ENCODE measurements at regions not wholly inside any gene's neighbourhood (a gene's known extent, or its start where the extent isn't known, plus 50 kb on each side); places are given as distances from the start of the nearest gene placed in this dataset.

DNA sequence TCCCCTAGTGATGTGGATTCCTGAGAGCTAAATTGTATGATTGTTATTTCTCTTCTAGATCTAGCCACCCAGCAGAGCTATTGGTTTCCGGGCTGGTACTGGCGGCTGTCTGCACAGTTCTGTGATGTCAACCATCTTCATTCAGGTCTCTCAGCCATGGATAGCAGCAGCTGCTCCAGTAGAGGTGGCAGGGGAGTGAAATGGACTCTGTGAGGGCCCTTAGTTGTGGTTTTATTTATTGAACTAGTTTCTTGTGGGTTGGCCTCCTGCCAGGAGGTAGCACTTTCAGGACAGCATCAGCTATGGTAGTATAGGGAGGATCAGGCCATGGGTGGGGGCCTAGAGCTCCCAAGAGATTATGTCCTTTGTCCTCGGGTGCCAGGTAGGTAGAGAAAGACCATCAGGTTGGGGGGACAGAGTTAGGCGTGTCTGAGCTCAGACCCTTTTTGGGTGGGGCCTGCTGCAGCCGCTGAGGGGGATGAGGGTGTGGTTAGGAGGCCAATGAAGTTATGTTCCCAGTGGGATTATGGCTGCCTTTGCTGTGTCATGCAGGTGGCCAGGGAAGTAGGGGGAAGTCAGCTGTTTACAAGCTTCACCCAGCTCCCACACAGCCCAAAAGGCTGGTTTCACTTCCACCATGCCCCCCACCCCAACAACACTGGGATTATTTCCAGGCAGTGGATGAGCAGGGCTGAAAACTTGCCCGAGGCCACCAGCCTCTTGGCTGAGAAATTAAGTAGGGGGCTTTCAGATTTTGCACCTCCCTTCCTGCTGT lies 55.1 kb upstream of the RGS4 start:
- peak; percentile 33 to 58 for DNase-seq

DNA sequence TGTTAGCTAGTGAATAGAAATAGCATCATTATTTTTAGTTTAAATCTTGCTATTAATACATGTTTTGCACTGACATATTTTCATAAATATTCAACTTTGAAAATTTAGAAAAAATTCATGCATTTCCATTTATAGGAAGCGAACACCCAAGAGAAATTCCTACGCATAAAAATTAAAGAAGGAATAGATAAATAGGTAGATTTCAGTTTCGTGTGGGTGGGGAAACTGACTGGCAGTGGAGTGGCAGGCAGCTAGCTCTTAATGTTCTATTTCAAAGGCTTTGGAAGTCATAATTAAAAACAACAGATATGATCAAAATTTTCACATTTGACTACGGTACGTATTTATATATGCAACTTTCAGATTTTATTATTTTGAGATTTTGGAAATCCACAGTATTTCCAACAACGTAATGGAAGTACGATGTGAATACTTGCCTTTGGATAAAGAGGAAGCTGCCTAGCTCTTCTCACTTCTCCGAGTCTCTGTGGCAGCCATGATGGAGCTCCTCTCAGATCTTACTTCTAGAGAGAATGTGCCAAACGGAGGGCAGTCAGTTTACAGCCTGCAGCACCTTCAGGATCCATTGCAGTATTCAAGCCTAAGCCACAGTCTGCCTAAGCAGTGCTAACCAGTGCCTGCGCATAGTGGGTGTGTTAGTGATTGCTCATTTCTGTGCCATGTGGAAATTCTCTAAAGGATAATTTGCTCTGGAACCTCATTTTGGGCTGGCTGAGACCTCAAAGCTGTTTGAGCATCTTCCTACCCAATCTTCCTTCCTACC lies 62.9 kb upstream of the RGS4 start:
- DNase-seq, result no peak

DNA sequence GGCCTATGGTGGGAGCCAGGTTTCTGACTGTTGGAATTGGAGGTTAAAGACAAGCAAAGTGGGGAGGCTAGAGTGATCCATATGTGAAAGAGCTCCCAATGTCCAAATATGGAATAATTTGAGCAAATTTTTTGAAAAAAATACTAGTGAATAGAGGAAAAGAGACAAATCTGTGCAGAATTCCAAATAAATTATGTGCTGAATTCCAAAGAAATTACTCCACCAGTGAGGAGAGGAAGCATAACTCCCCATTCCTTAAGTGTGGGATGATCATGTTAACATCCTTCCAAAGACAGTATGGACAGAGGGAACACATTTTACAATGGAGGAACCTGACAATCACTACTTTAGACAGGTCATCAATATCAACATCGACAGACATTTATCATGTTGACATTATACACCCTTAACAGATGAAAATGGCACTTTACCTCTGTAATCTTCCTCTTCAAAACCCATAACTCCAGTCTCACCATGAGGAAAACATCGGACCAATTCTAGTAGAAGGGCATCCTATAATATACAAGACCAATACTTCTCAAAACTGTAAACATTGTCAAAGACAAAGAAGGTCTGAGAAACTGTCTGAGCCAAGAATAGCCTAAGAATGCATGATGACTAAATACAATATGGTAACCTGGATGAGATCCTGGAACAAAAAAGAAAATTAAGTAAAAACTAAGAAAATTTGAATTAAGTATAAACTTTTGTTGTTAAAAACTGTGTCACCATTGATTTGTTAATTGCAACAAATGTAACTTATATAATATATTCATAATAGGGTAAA lies 71.5 kb upstream of the RGS4 start:
- DNase-seq, result no peak

DNA sequence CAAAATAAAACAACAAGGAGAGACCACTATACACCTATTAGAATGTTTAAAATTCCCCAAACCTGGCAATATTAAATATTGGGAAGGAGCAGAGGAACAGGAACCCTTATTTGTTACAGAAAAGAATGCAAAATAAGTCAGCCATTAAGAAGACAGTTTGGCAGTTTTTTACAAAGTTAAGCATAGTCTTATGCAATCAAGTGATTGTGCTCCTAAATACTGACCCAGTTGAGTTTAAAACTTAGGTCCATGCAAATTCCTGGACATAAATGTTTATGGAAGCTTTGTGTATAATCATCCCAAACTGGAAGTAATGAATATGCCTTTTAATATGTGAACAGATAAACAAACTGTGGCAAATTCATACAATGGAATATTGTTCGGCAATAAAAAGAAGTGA lies 72.9 kb upstream of the RGS4 start:
- DNase-seq, result no peak

DNA sequence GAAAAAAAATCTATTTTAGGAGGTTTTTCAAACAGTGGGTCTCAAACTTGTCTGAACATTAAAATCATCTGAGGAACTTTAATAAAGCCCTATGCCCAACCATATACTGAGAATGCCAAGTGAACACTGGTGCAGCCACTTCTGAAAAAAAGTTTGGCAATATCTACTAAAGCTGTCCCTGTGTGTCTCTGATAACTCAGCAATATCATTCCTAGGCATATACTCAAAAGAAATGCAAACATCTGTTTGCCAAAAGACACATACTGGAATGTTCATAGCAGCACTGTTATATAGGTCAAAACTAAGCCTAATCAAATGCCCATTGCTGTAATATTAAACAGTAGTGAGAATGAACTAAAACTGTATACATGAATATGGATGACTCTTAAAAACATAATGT lies 74.2 kb upstream of the RGS4 start:
- no peak for DNase-seq

DNA sequence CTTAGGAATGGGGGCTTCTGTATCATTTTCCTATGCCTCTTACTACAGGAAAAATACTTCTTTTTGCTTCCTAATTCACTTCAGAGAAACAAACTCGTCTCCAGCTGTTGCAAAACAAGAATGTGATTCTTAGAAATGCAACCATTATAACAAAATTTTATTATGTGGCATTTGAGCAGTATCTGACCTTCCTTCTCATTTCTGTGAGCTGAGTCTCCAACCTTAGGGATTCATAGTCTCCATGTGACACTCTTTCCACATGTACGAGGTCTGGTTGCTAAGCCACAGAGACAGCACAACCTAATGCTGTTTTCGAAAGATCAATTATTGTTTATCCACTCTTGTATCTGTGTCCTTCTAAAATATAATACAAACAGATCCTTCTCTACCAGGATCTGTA lies 75.3 kb upstream of the RGS4 start:
- DNase-seq, result no peak

DNA sequence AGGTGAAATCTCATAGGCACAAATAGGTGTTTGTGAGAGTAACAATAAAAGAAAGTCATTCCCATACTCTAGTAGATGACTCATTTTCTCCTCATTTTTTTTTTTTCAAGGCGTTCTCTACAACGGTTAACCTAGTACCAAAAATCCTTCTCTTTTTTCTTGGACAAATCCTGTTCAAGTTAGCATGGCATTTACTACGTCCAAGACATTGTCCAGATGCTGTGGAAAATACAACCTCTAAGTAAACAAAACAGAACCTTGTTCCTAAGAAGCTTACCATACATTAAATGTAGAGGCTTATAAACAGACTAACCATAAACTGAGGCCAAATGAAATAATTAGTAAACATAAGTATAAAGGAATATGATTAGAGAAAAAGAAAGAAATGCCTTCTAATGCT lies 76.2 kb upstream of the RGS4 start:
- no peak for DNase-seq

DNA sequence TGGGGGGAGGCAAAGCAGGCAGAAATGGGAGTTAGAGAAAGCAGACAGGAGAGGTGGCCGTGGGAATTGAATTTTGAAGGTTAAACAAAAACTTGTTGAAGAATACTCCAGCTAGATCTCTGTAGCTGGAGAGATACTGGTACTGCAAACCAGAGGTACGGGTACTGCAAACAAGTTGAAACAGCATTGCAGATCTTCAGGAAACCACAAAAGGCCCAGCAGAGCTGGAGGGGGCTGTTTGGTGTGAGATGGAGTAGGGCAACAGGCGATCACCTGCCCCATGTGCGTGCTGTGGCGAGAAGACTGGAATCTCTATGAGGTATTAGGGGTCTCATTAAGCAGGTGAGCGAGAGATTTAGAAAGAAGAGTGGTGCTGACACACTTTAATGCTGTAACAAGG lies 77.7 kb upstream of the RGS4 start:
- DNase-seq, result no peak

DNA sequence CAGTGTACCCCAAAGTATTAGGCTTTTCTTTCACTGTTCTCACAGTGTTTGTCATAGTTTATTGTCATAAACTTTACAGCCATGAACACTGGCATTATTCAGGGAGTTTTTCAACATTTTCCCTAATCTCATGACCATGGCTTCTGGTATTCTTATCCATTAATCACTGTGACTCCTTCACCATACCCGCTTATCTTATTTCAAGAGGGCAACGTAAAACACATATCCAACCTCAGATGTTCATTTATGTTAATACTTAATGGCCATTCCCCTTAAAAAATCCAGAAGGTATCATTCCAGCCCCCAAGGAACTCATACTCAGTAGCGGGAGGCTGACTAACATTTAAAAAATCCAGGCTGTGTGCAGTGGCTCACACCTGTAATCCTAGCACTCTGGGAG lies 78.5 kb upstream of the RGS4 start:
- no peak for DNase-seq

DNA sequence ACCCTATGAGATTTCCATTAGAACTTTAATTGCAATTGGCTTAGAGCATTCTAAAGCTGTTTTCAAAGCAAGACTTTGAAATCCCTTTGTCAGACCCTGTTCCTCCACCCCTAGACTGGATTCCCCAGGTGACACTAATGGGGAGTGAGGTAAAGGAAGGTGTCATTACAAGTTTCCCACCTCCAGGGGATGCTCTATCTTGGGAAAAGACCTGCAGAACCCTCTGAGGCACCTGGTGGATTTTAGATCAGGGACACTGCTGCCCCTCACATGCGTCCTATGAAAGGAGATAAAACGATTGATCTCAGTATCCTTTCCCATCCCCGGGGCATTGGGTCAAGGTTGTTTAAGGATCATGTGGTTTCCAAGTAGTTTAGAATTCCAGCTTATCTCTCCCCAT lies 80.3 kb upstream of the RGS4 start:
- no peak for DNase-seq

DNA sequence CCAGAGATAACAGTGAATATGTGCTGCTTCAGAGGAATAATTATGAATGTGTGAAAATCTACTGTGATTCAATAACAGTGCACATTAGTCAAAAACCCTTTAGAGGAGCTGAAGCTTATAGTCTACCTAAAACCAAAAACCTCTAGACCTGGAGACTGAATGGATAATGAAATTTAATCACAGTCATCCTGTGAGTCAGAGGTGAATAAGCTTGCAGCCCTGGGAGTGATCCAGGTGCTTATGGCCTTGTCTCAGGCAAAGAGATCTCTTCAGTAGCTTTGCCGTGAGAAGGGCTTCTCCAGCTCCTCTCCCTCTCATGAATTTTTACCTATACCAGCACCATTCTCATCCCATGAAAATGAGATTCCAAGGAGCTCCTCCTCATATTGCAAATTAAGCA lies 81.3 kb upstream of the RGS4 start:
- DNase-seq, result no peak

DNA sequence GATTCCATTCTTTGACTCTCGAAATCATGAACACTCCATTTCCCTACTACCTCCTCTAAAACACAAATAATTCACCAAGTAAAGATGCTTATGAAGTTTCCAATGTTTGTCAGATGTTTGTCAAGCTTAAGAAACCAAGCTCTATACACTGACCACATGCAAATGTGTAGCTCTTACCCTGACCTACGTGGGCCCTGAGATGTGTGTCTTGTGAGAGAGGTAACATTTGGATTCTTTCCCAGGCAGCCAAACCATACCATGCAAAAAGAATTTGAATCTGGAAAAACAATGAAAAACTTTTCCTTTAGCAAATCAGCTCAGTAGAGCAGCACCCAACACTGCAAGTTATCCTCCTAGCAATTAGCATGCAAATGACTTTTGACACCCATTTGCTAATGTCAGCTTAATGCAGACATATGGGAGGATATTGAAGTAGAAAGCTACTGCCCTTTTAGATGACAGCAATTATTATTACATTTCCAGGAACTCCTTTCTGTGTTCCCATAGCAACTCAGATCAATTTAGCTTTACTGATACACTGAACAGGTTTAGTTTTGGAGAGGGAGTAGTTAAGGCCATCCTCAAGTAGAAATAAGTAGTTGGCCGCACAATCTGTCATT lies 83.2 kb upstream of the RGS4 start:
- DNase-seq, result no peak

DNA sequence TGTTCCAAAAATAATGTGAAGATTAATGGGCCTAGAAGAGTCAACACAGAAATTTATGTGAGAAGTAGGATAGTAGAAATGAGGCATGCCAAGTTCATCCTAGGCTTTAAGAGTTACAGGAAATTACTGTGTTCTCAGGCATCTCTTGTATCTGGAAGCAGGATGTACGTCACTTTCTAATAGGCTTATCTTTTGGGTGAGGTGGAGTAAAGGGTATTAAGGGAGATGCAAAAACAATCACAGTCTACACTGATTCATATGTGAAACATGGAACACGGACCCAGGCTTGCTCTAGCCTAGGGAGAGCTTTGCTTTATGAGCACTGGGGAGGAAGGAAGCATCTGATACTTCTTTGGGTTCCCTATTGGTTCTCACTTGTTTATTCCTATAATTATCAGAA lies 84.5 kb upstream of the RGS4 start:
- DNase-seq, result no peak

DNA sequence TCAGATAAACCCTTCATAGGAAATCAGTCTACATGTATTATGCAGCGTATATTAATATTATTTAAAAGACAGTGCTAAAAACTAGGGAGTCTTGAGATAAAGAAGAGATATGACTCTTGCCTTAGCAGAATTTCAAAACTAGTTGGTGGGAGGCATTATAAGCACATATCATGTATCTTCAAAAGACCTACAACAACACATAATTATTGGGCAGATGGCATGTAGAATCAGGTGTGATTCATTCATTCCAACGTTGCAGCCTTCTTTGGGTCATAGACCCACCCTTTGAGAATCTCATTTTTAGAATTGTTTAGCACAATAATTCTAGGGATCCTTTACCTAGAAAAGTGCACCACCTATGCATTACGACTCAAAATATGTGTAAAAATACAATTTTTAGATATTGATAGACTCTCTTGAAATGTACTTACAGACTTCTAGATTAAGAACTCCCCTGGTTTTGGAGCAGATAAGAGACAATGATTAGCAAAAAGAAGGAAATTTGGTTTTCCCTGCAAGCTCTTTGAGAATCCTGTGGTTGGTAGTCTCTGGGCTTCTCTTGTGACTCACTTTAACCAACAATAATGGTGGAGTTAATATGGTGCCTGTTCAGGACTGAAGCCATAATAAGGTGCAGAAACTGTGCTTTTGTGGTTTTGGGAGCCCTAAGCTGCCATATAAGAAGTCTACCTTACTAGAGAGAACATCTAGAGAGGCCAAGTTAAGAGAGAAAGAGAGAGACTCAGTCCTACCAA lies 85.3 kb upstream of the RGS4 start:
- no peak for DNase-seq

DNA sequence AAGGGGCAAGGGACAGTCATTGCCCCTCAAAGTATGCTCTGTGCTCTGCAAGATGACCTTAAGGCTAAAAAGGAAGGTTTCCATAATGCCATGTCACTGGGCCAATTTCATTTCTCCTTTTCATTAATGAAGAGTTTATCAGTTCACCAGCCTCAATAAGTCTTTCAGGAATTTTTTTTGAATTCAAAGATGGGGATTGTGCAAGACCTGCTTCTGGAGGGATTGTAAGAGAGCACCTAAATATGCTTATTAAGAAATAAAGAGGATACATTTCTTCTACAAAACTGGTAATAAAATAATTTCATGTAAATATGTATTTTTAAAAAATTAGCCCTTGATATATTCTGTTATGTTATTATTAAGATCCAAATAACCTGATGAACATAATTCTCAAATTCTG lies 86.8 kb upstream of the RGS4 start:
- no peak for DNase-seq

DNA sequence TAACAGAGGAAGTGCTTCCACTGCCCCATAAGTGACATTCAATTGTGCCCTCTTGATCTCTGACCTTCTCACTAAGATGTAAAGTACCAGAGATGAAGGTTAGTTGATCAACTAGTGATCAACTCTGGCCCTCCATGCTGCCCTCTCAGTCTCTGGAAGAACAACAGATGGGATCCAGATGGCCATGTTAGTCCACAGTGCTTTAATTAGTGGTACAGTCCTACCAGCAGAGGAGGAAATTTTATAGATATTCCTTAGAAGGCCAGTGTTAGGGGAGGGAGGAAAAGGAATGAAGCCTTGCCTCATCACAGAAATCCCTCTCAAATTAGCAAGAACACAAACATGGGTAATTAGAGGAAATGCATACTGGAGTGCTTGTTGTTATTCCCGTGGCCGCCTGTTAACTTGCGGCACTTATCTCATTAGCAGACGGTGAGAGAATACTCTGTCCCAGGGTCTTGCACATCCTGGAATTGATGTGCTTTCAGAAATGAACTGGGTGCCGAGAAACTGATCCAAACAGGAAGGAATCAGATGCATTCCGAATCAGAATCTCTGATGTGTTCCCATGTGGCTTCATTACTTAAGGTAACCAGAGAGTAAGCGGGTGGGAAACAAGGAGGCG lies 91.1 kb upstream of the RGS4 start:
- no peak for DNase-seq

DNA sequence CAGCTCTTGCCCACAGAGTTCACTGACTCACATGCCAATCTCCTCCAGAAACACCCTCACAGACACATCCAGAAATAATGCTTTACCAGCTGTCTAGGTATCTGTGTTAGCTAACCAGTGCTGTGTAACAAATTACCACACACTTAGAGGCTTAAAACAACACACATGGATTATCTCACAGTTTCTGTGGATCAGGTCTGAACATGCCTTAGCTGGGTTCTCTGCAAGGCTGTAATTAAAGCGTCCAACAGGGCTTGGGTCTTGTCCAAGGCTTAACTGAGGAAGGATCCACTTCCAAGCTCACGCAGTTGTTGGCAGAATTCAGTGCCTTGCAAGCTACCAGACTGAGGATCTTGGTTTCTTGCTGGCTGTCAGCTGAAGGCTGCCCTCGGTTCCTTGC lies 92.5 kb upstream of the RGS4 start:
- no peak for DNase-seq

DNA sequence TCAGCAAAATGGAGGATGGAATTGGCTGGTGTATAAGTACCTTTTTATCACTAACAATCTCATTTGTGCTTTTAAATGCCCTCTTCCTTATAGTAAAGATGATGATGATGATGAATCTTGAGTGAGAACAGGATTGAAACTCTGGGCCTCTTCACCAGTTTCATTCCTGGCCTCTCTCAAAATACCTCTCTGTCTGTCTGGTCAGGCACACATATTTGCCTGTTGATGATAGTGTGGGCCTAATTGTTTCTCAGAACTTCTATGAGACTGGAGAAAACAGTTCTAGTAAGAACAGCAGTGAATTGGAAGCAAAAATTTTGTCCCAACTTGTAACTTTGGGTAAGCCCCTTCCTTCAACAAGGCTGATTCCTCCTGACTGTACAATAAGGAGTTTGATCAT lies 94.4 kb upstream of the RGS4 start:
- DNase-seq, result no peak

DNA sequence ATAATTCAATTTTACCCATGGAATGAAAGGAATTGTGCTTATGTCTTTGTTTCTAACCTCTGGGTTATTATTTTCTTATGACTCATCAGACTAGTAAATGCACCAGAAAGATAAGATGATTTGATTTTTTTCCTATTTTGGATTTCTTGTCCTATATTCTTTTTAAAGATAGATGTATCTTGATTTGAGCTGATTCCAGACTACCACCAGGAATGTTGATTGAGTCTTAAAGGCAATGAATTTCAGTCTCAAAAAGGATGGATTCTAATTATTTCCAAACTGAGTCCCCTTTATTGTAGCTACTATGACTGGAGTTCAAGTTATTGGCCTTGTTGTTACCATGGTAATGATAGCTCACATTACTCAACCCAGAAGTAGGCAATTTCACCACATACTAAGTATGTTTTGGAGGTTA lies 95.8 kb upstream of the RGS4 start:
- no peak for DNase-seq

DNA sequence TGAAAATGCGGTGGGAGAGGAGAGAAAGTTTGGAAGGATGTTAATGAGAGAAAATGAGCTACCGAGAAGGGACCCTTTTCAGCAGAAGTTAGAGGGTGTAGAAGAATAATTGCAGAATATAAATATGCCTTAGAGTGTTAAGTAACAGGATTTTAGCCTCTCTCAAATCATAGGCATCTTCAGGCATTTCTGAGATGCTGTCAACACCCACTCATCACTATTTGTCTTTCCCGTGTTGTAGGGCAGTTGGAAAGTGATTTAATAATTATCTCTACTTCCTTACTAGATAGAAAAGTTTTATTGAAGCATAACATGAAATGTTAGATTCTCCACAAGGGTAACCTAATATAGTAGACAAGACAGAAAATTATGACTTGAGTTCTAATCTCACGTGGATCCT lies 96.4 kb upstream of the RGS4 start:
- DNase-seq, result no peak

DNA sequence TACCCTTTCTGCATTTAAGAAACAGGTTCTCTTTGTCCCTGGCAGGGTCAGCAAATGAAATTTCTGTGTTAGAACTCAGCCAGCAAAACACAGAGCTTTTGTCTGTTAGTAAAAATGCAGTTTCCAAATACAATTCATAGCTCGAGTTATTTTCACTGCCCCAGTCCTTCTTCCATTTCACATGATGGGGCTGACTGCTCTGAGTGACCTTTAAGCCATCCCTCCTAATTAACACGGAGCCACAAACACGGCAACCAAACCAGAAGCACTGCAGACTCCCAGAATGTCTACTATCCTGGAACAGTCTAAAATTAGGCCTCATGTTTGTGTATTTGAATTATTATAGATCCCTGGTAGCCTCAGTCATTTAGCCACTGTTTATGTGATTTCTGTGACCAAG lies 99.1 kb upstream of the RGS4 start:
- DNase-seq, result no peak

DNA sequence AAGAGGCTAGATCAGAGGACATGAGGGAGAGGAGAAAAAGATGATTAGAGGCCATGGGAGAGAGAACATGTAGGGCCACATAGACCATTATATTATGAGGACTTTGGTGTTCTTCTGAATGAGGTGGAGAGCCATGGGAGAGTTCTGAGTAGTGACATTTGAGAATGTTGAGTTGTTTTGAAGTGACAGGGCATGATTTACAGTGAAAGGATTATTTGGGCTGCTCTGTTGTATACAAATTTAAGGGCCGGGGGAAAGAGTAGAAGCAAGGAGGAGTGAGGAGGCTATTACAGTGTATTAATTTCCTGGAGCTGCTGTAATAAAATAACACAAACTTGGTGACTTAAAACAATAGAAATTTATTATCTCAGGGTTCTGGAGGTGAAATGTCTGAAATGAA lies 102.5 kb upstream of the RGS4 start:
- DNase-seq, result no peak

Measured in SHP77 (cell line).